Mucosa of descending colon (tissue), 3 donors: ENCODE measurements at regions not wholly inside any gene's neighbourhood (a gene's known extent, or its start where the extent isn't known, plus 50 kb on each side); places are given as distances from the start of the nearest gene placed in this dataset.
"Not testable (repeated sequence)": the region's sequence is repeated elsewhere in the genome, so short reads cannot be mapped to it uniquely, and the experiment has no call there.

Experiments
- ATAC-seq: fragments of 200-7000 bp; cut with Tn5 transposase; one replicate; pipeline ENCODE4 v1.9.1; 2020; ENCODE audit warnings: mild to moderate bottlenecking, moderate library complexity
- DNase-seq, 3 donors: peaks; one replicate each; pipeline ENCODE4 v3.0.0-alpha.2; 2020
- H3K36me3 ChIP-seq: fragments of 200-600 bp; one replicate; pipeline ENCODE4 v1.8.0; 2021; ENCODE audit warnings: low read depth, mild to moderate bottlenecking
- H3K4me1 ChIP-seq: fragments of 200-600 bp; one replicate; pipeline ENCODE4 v1.8.0; 2021; ENCODE audit warnings: low read depth, mild to moderate bottlenecking
- H3K4me3 ChIP-seq: fragments of 200-600 bp; one replicate; pipeline ENCODE4 v1.8.0; 2021; ENCODE audit warnings: mild to moderate bottlenecking
- H3K9me3 ChIP-seq: fragments of 200-600 bp; one replicate; pipeline ENCODE4 v1.8.0; 2021; ENCODE audit warnings: mild to moderate bottlenecking
- intact Hi-C, 2 donors: fragments of 100-400 bp; cut with DNase I in 1 of 2; cut with micrococcal nuclease in 1 of 2; formaldehyde crosslinking; loops; one replicate each; pipeline versions ENCODE4 v1.11.0 to v1.11.1; 2022; cut with DNase I, micrococcal nuclease
- TF ChIP-seq, protein P1 (sequence below): fragments of 200-600 bp; IDR thresholded peaks from one replicate; pipeline ENCODE4 v1.8.0; 2022; ENCODE audit warnings: antibody characterized with exemption, mild to moderate bottlenecking
- donor health status: DM: no; HTN: no; CAD: no; lungs with moderate emphysema.
- donor health status: DM: no; HTN: no; CAD: no.
- donor health status: DM: no; HTN: yes; CAD: no.

- Histone ChIP-seq H3K9me3 (no peaks in the 10 kb centered on the region), H3K36me3 (no peaks in the 10 kb centered on the region), H3K4me1 (no peaks in the 10 kb centered on the region), H3K4me3 (no peak overlapping the region)
- no peak for ATAC-seq
- TF ChIP-seq, protein P1, sequence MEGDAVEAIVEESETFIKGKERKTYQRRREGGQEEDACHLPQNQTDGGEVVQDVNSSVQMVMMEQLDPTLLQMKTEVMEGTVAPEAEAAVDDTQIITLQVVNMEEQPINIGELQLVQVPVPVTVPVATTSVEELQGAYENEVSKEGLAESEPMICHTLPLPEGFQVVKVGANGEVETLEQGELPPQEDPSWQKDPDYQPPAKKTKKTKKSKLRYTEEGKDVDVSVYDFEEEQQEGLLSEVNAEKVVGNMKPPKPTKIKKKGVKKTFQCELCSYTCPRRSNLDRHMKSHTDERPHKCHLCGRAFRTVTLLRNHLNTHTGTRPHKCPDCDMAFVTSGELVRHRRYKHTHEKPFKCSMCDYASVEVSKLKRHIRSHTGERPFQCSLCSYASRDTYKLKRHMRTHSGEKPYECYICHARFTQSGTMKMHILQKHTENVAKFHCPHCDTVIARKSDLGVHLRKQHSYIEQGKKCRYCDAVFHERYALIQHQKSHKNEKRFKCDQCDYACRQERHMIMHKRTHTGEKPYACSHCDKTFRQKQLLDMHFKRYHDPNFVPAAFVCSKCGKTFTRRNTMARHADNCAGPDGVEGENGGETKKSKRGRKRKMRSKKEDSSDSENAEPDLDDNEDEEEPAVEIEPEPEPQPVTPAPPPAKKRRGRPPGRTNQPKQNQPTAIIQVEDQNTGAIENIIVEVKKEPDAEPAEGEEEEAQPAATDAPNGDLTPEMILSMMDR, result no peak
- no peak for DNase-seq
- intact Hi-C loops, result no loop called here
Observed at GRCh38 chr5:36535378-36535777, 71.0 kb upstream of the SLC1A3 start.

GRCh38 chr5:36535859-36536615 is 70.4 kb upstream of the SLC1A3 start:
- H3K36me3 ChIP-seq, result no peaks in the 10 kb centered on the region
- DNase-seq, result no peak
- no peaks in the 10 kb centered on the region for H3K9me3 ChIP-seq
- H3K4me3 ChIP-seq, result no peak overlapping the region
- intact Hi-C loops, result no loop called here
- no peak for ATAC-seq
- TF ChIP-seq, protein P1, result no peak
- no peaks in the 10 kb centered on the region for H3K4me1 ChIP-seq

DNA sequence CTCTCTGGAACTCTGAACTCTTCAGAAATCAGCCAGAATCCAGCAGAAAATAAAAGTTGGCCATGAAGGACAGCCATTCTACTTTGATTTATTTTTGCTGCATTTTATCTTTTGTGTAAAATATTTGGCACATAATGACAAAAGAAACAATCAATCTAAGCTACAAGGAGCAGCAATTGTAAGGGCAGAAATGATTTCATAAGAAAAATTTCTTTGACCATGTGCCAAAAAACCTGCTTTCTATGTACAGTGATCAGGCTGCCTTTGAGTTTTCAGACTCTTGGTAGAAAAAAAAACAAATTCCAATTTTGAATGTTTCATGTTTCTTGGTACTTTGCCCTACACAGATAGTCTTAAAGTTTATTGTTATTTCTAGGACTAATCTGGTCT is 69.8 kb upstream of the SLC1A3 start:
- intact Hi-C loops, result no loop called here
- Histone ChIP-seq H3K36me3 (no peaks in the 10 kb centered on the region), H3K9me3 (no peaks in the 10 kb centered on the region), H3K4me1 (no peaks in the 10 kb centered on the region), H3K4me3 (no peak overlapping the region)
- TF ChIP-seq, protein P1, result no peak
- DNase-seq (no peak), ATAC-seq (no peak)

DNA sequence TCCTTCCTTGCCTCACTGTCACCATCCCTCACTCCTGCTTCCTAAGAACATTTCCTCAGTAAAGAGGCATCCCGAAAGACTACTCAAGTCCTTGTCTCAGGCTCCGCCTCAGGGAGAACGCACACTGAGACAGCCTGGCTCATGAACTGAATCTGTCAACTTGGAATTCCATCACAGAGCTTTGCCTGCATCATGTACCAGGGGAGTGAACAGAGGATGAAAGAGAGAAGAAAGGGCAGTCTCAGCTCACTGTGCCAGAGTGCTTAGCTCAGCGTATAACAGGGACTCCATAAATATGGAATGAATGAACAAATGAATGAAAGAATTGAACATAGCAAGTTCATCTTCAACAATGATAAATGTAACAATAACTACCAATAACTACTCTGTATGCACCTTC is 68.7 kb upstream of the SLC1A3 start:
- Histone ChIP-seq H3K4me1 (no peaks in the 10 kb centered on the region), H3K36me3 (no peaks in the 10 kb centered on the region), H3K4me3 (no peak overlapping the region), H3K9me3 (no peaks in the 10 kb centered on the region)
- TF ChIP-seq, protein P1, result no peak
- intact Hi-C loops, result no loop called here
- ATAC-seq (no peak), DNase-seq (no peak)

GRCh38 chr5:36552651-36553393 is 53.6 kb upstream of the SLC1A3 start:
- intact Hi-C loops, result no loop called here
- no peaks in the 10 kb centered on the region for H3K9me3 ChIP-seq
- H3K4me3 ChIP-seq, result no peak overlapping the region
- no peak for DNase-seq
- no peaks in the 10 kb centered on the region for H3K4me1 ChIP-seq
- TF ChIP-seq, protein P1, result no peak
- no peaks in the 10 kb centered on the region for H3K36me3 ChIP-seq
- ATAC-seq, result no peak

- H3K36me3 ChIP-seq, H3K4me1 ChIP-seq, H3K9me3 ChIP-seq, ATAC-seq, H3K4me3 ChIP-seq, intact Hi-C loops, DNase-seq: not testable (repeated sequence)
Observed at GRCh38 chr5:36555035-36555434, 51.4 kb upstream of the SLC1A3 start.
